WTC11 (cell line): ENCODE measurements at regions not wholly inside any gene's neighbourhood (a gene's known extent, or its start where the extent isn't known, plus 50 kb on each side); places are given as distances from the start of the nearest gene placed in this dataset.
A peak's percentile ranks its signal among the peaks of the same experiment; 100 is the strongest.

ENCODE experiments used
- ATAC-seq: fragments of 200-7000 bp; cut with Tn5 transposase; 2 replicates; pipeline ENCODE4 v1.10.0; 2021; ENCODE audit warnings: mild to moderate bottlenecking, moderate library complexity
- CTCF ChIA-PET: fragments of 300-600 bp; sonication (Branson Sonifier 250); formaldehyde crosslinking; loops from one replicate; lab custom pipeline; 2021; ENCODE audit warnings: antibody characterized with exemption; lab: Charles Lee
- POLR2A ChIA-PET: fragments of 350-600 bp; sonication (Branson Sonifier 250); formaldehyde crosslinking; loops from one replicate; lab custom pipeline; 2021; ENCODE audit warnings: antibody characterized with exemption; lab: Charles Lee
- DNase-seq: peaks from one replicate; pipeline ENCODE4 v3.0.0; 2021; ENCODE audit warnings: low spot score
- H3K27ac Mint-ChIP-seq: 2 replicates; pipeline ENCODE4 v1.8.0; 2021; ENCODE audit warnings: mixed read lengths
- H3K27me3 Mint-ChIP-seq: 2 replicates; pipeline ENCODE4 v1.8.0; 2021; ENCODE audit warnings: low read depth, mild to moderate bottlenecking, moderate library complexity, mixed read lengths
- H3K36me3 Mint-ChIP-seq: 2 replicates; pipeline ENCODE4 v1.8.0; 2021; ENCODE audit warnings: mixed read lengths
- H3K4me1 Mint-ChIP-seq: 2 replicates; pipeline ENCODE4 v1.8.0; 2022; ENCODE audit warnings: mixed read lengths
- H3K4me3 Mint-ChIP-seq: 2 replicates; pipeline ENCODE4 v1.8.0; 2021; ENCODE audit warnings: mild to moderate bottlenecking, moderate library complexity, mixed read lengths
- H3K9me3 Mint-ChIP-seq: 2 replicates; pipeline ENCODE4 v1.8.0; 2021; ENCODE audit warnings: mixed read lengths
- AFF4 ChIP-seq: sonication (generic); formaldehyde crosslinking; IDR thresholded peaks from 2 replicates; pipeline ENCODE4 v1.8.1; 2023; ENCODE audit warnings: mild to moderate bottlenecking, missing genetic modification reagents, borderline replicate concordance
- ATF1 ChIP-seq: sonication (generic); formaldehyde crosslinking; IDR thresholded peaks from 2 replicates; pipeline ENCODE4 v1.8.1; 2023; ENCODE audit warnings: mild to moderate bottlenecking, moderate library complexity, missing genetic modification reagents
- ATF3 ChIP-seq: sonication (generic); formaldehyde crosslinking; conservative IDR thresholded peaks from 2 replicates; pipeline ENCODE4 v1.8.1; 2022; ENCODE audit warnings: mild to moderate bottlenecking, missing genetic modification reagents
- CDX4 ChIP-seq: fragments of 250-450 bp; sonication (Bioruptor Pico); IDR thresholded peaks from 2 replicates; pipeline ENCODE4 v1.9.0; 2021; ENCODE audit warnings: moderate library complexity, mild to moderate bottlenecking, inconsistent platforms, borderline replicate concordance
- GRHL2 ChIP-seq: fragments of 250-450 bp; sonication (Bioruptor Pico); IDR thresholded peaks from 2 replicates; pipeline ENCODE4 v1.8.0; 2022; ENCODE audit warnings: mild to moderate bottlenecking, moderate library complexity; ENCODE audit not compliant: insufficient replicate concordance, severe bottlenecking
- NR1H2 ChIP-seq: sonication (generic); formaldehyde crosslinking; IDR thresholded peaks from 2 replicates; pipeline ENCODE4 v1.9.0; 2021; ENCODE audit warnings: mild to moderate bottlenecking, moderate library complexity, missing genetic modification reagents
- RELA ChIP-seq: sonication (generic); formaldehyde crosslinking; IDR thresholded peaks from 2 replicates; pipeline ENCODE4 v1.8.1; 2022; ENCODE audit warnings: missing genetic modification reagents, mild to moderate bottlenecking, borderline replicate concordance
- SMAD3 ChIP-seq: sonication (generic); formaldehyde crosslinking; IDR thresholded peaks from 2 replicates; pipeline ENCODE4 v1.8.0; 2022; ENCODE audit warnings: missing genetic modification reagents, mild to moderate bottlenecking, borderline replicate concordance
- ZBTB21 ChIP-seq: sonication (generic); formaldehyde crosslinking; IDR thresholded peaks from 2 replicates; pipeline ENCODE4 v1.8.1; 2023; ENCODE audit warnings: mild to moderate bottlenecking, missing genetic modification reagents, borderline replicate concordance
- ZNF121 ChIP-seq: sonication (generic); formaldehyde crosslinking; IDR thresholded peaks from 2 replicates; pipeline ENCODE4 v1.8.0; 2023; ENCODE audit warnings: missing genetic modification reagents
- ZNF232 ChIP-seq: sonication (generic); formaldehyde crosslinking; IDR thresholded peaks from 2 replicates; pipeline ENCODE4 v1.8.0; 2022; ENCODE audit warnings: mild to moderate bottlenecking, missing genetic modification reagents
- ZNF317 ChIP-seq: sonication (generic); formaldehyde crosslinking; IDR thresholded peaks from 2 replicates; pipeline ENCODE4 v1.8.1; 2023; ENCODE audit warnings: low read depth, mild to moderate bottlenecking, moderate library complexity, missing genetic modification reagents, borderline replicate concordance
- ZNF423 ChIP-seq: fragments of 250-450 bp; sonication (Bioruptor Pico); IDR thresholded peaks from 2 replicates; pipeline ENCODE4 v2.1.2; 2022; ENCODE audit warnings: mild to moderate bottlenecking, moderate library complexity
- ZNF532 ChIP-seq: fragments of 250-450 bp; sonication (Bioruptor Pico); IDR thresholded peaks from 2 replicates; pipeline ENCODE4 v1.9.0; 2021; ENCODE audit warnings: mild to moderate bottlenecking, borderline replicate concordance
- ZNF671 ChIP-seq: fragments of 250-450 bp; sonication (Bioruptor Pico); IDR thresholded peaks from 2 replicates; pipeline ENCODE4 v1.8.0; 2021; ENCODE audit warnings: mild to moderate bottlenecking
- TF ChIP-seq, protein P1 (sequence below): fragments of 250-450 bp; sonication (Bioruptor Pico); IDR thresholded peaks from 2 replicates; pipeline ENCODE4 v1.9.0; 2021; ENCODE audit warnings: mild to moderate bottlenecking
- TF ChIP-seq, protein P2 (sequence below): sonication (generic); formaldehyde crosslinking; IDR thresholded peaks from 2 replicates; pipeline ENCODE4 v1.8.1; 2023; ENCODE audit warnings: mild to moderate bottlenecking, missing genetic modification reagents, moderate library complexity
- TF ChIP-seq, protein P3 (sequence below): sonication (generic); formaldehyde crosslinking; IDR thresholded peaks from 2 replicates; pipeline ENCODE4 v1.8.0; 2022; ENCODE audit warnings: mild to moderate bottlenecking, missing genetic modification reagents

DNA sequence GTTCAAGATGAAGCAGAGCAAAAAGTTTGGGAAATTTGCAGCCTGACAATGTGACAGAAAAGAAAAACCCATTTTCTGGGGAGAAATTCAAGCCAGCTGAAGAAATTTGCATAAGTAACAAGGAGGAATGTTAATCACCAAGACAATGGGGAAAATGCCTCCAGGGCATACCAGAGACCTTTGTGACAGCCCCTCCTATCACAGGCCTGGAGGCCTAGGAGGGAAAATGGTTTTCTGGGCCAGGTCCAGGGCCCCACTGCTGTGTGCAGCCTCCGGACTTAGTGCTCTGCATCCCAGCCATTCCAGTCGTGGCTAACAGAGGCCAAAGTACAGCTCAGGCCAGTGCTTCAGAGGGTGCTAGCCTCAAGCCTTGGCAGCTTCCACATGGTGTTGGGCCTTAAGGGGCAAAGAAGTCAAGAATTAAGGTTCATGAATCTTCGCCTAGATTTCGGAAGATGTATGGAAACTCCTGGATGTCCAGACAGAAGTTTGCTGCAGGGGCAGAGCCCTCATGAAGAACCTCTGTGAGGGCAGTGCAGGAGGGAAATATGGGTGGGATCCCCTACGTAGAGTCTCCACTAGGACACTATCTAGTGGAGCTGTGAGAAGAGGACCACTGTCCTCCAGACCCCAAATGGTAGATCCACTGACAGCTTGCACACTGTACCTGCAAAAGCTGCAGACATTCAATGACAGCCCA lies 314.1 kb upstream of the TRIB2 start:
- peaks cover 33% of the 10 kb centered on the region for H3K27me3 Mint-ChIP-seq
- no peak overlapping the region for H3K4me3 Mint-ChIP-seq
- peaks cover 39% of the 10 kb centered on the region for H3K4me1 Mint-ChIP-seq
- ChIA-PET POLR2A (interaction anchor here (0.5 kb wide), 1 partner anchor 29 kb away, joined by 3 read pairs; no protein-coding TSS in a partner anchor), CTCF (interaction anchor here (1.2 kb wide), 1 partner anchor 574 kb away, joined by 3 read pairs; no protein-coding TSS in a partner anchor)
- TF ChIP-seq, protein P1, sequence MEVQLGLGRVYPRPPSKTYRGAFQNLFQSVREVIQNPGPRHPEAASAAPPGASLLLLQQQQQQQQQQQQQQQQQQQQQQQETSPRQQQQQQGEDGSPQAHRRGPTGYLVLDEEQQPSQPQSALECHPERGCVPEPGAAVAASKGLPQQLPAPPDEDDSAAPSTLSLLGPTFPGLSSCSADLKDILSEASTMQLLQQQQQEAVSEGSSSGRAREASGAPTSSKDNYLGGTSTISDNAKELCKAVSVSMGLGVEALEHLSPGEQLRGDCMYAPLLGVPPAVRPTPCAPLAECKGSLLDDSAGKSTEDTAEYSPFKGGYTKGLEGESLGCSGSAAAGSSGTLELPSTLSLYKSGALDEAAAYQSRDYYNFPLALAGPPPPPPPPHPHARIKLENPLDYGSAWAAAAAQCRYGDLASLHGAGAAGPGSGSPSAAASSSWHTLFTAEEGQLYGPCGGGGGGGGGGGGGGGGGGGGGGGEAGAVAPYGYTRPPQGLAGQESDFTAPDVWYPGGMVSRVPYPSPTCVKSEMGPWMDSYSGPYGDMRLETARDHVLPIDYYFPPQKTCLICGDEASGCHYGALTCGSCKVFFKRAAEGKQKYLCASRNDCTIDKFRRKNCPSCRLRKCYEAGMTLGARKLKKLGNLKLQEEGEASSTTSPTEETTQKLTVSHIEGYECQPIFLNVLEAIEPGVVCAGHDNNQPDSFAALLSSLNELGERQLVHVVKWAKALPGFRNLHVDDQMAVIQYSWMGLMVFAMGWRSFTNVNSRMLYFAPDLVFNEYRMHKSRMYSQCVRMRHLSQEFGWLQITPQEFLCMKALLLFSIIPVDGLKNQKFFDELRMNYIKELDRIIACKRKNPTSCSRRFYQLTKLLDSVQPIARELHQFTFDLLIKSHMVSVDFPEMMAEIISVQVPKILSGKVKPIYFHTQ: no peak
- peaks cover 30% of the 10 kb centered on the region for H3K36me3 Mint-ChIP-seq
- DNase-seq (peak; percentile 22), ATAC-seq (no peak)
- no peak overlapping the region for H3K27ac Mint-ChIP-seq
- H3K9me3 Mint-ChIP-seq: peaks cover 34% of the 10 kb centered on the region

- TF ChIP-seq NR1H2 (CRISPR knock-in tag): no peak
- TF ChIP-seq ZNF232 (CRISPR knock-in tag): no peak
- TF ChIP-seq CDX4 (CRISPR knock-in tag): no peak
- TF ChIP-seq SMAD3 (CRISPR knock-in tag): no peak
- TF ChIP-seq ZNF423: no peak
- no peak for TF ChIP-seq GRHL2
- TF ChIP-seq ZNF121 (CRISPR knock-in tag): no peak
- no peak for TF ChIP-seq AFF4 (CRISPR knock-in tag)
- TF ChIP-seq ATF3 (CRISPR knock-in tag): no peak
- TF ChIP-seq ZNF671: no peak
- TF ChIP-seq ATF1 (CRISPR knock-in tag): no peak
- peaks cover 23% of the 10 kb centered on the region for H3K4me1 Mint-ChIP-seq
- ChIA-PET CTCF (no interaction called here), POLR2A (no interaction called here)
- H3K36me3 Mint-ChIP-seq: peaks cover 30% of the 10 kb centered on the region
- DNase-seq (no peak), ATAC-seq (no peak)
- H3K9me3 Mint-ChIP-seq: peaks cover 34% of the 10 kb centered on the region
- H3K27me3 Mint-ChIP-seq: peaks cover 33% of the 10 kb centered on the region
- H3K4me3 Mint-ChIP-seq: no peak overlapping the region
- H3K27ac Mint-ChIP-seq: no peak overlapping the region
Measured at GRCh38 chr2:12404497-12404896, 312.2 kb upstream of the TRIB2 start.

DNA sequence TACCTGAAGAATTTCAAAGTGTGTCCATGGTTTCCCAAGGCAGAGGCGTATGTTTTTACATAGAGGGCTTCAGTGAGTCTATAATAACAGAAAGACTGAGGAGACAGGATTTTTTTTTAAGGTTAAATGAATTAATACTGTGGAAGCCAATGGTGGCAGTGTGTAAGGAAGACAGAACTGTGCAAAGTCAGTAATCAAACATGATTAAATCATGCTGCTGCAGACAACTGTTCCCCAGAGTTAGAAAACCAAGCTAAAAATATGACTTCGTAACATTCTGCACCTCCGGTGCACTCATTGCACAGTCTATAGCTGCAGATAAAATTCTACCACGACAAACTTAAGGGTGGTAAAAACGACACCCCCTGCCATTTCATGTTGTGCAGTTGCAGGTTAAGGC lies 309.6 kb upstream of the TRIB2 start:
- H3K9me3 Mint-ChIP-seq: peaks cover 32% of the 10 kb centered on the region
- H3K4me3 Mint-ChIP-seq: no peak overlapping the region
- peaks cover 22% of the 10 kb centered on the region for H3K36me3 Mint-ChIP-seq
- H3K27me3 Mint-ChIP-seq: peaks cover 27% of the 10 kb centered on the region
- peaks cover 11% of the 10 kb centered on the region for H3K4me1 Mint-ChIP-seq
- H3K27ac Mint-ChIP-seq: no peak overlapping the region
- TF ChIP-seq, protein P2, sequence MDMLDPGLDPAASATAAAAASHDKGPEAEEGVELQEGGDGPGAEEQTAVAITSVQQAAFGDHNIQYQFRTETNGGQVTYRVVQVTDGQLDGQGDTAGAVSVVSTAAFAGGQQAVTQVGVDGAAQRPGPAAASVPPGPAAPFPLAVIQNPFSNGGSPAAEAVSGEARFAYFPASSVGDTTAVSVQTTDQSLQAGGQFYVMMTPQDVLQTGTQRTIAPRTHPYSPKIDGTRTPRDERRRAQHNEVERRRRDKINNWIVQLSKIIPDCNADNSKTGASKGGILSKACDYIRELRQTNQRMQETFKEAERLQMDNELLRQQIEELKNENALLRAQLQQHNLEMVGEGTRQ (CRISPR knock-in tag): no peak
- no peak for TF ChIP-seq ZBTB21 (CRISPR knock-in tag)
- no peak for TF ChIP-seq ZNF532 (CRISPR knock-in tag)
- TF ChIP-seq NR1H2 (CRISPR knock-in tag): no peak
- TF ChIP-seq RELA (CRISPR knock-in tag): no peak
- TF ChIP-seq ZNF317 (CRISPR knock-in tag): no peak
- TF ChIP-seq, protein P3, sequence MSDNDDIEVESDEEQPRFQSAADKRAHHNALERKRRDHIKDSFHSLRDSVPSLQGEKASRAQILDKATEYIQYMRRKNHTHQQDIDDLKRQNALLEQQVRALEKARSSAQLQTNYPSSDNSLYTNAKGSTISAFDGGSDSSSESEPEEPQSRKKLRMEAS: no peak
- ChIA-PET POLR2A (no interaction called here), CTCF (no interaction called here)
- DNase-seq: no peak
- no peak for ATAC-seq
